HepG2 (cell line): ENCODE measurements at regions not wholly inside any gene's neighbourhood (a gene's known extent, or its start where the extent isn't known, plus 50 kb on each side); places are given as distances from the start of the nearest gene placed in this dataset.

Experiments used
- ATAC-seq: fragments of 200-7000 bp; cut with Tn5 transposase; 3 replicates; pipeline ENCODE4 v1.9.1; 2020; ENCODE audit warnings: mild to moderate bottlenecking, moderate library complexity
- BruUV-seq: library from RNA; stranded (reverse); fragments of 400-500 nt; replicated peaks from 2 replicates; lab custom pipeline; 2021; lab: Mats Ljungman, UMichigan
- CTCF ChIA-PET: fragments of 300-600 bp; formaldehyde crosslinking; extraction: SDS; loops from one replicate; lab custom pipeline; 2021; ENCODE audit warnings: low total read pairs, inconsistent platforms, low intra/inter-chr PET ratio; lab: Yijun Ruan, JAX
- POLR2A ChIA-PET: fragments of 350-600 bp; sonication (Branson Sonifier 250); formaldehyde crosslinking; loops from one replicate; lab custom pipeline; 2020; ENCODE audit warnings: antibody characterized with exemption, inconsistent platforms; lab: Yijun Ruan, JAX
- DNase-seq: peaks from one replicate; pipeline ENCODE4 v3.0.0-alpha.2; 2015; ENCODE audit warnings: low spot score
- FAIRE-seq: peaks from 3 replicates; lab custom pipeline; 2011; peaks lifted over from hg19 to GRCh38; lab: Jason Lieb, UNC
- H2AFZ ChIP-seq: one replicate; pipeline ENCODE4 v1.6.1; 2011; ENCODE audit warnings: low read length, inconsistent platforms
- H3K27ac ChIP-seq: fragments of 300-600 bp; 3 replicates; pipeline ENCODE4 v1.8.0; 2011; ENCODE audit warnings: mixed run types, mild to moderate bottlenecking, mixed read lengths, low read length, inconsistent platforms; ENCODE audit not compliant: insufficient read depth; ENCODE audit errors: extremely low read length
- H3K27me3 ChIP-seq, 2 experiments: fragments of 200-600 bp in 1 of 2; 2 replicates in 1 of 2; 3 replicates in 1 of 2; pipeline versions ENCODE4 v1.6.0 to v1.8.0; 2011; ENCODE audit warnings: low read length in 2 of 2, mild to moderate bottlenecking in 2 of 2, moderate library complexity in 2 of 2, inconsistent platforms in 1 of 2; ENCODE audit not compliant: insufficient read depth in 2 of 2, control insufficient read depth in 1 of 2
- H3K36me3 ChIP-seq, 2 experiments: fragments of 200-600 bp in 1 of 2; replicated peaks in 1 of 2; 2 replicates in 1 of 2; 3 replicates in 1 of 2; pipeline versions ENCODE4 v1.5.1 to v1.8.0; 2011; ENCODE audit warnings: low read length in 2 of 2, inconsistent platforms in 1 of 2; ENCODE audit not compliant: insufficient read depth in 2 of 2, control insufficient read depth in 1 of 2
- H3K4me1 ChIP-seq: 2 replicates; pipeline ENCODE4 v1.5.1; 2012; ENCODE audit warnings: low read length, inconsistent platforms; ENCODE audit not compliant: insufficient read depth
- H3K4me2 ChIP-seq: 2 replicates; pipeline ENCODE4 v1.6.0; 2011; ENCODE audit warnings: low read depth, low read length, inconsistent platforms
- H3K4me3 ChIP-seq, 3 experiments: fragments of 200-600 bp in 1 of 3; sonication (generic), shearing (Covaris generic) in 1 of 3; replicated peaks in 1 of 3; 2 replicates each; pipeline ENCODE4 v1.5.1; 2011 to 2016; ENCODE audit warnings: low read length in 3 of 3, inconsistent platforms in 2 of 3, low read depth in 2 of 3, mild to moderate bottlenecking in 2 of 3, control low read depth in 1 of 3, mixed read lengths in 1 of 3; ENCODE audit not compliant: insufficient read depth in 1 of 3
- H3K79me2 ChIP-seq: one replicate; pipeline ENCODE4 v1.6.1; 2011; ENCODE audit warnings: low read length, inconsistent platforms; ENCODE audit not compliant: insufficient read depth
- H3K9ac ChIP-seq: 2 replicates; pipeline ENCODE4 v1.6.0; 2011; ENCODE audit warnings: mild to moderate bottlenecking, low read depth, low read length, inconsistent platforms; ENCODE audit not compliant: insufficient read depth
- H3K9me3 ChIP-seq: 2 replicates; pipeline ENCODE4 v1.5.1; 2012; ENCODE audit warnings: mild to moderate bottlenecking, low read length
- H4K20me1 ChIP-seq: 2 replicates; pipeline ENCODE4 v1.6.0; 2011; ENCODE audit warnings: inconsistent platforms, mild to moderate bottlenecking, low read length, moderate library complexity; ENCODE audit not compliant: insufficient read depth
- ARNTL ChIP-seq: sonication (generic); formaldehyde crosslinking; IDR thresholded peaks from 2 replicates; pipeline ENCODE4 v1.4.0; 2020; ENCODE audit warnings: mild to moderate bottlenecking, missing genetic modification reagents
- JUNB ChIP-seq: sonication (generic); formaldehyde crosslinking; IDR thresholded peaks from 2 replicates; pipeline ENCODE4 v1.8.0; 2022; ENCODE audit warnings: missing genetic modification reagents, mild to moderate bottlenecking, borderline replicate concordance
- ZNF557 ChIP-seq: sonication (generic); formaldehyde crosslinking; IDR thresholded peaks from 2 replicates; pipeline ENCODE4 v1.4.0; 2020; ENCODE audit warnings: missing genetic modification reagents
- WGBS: methylation state at CpG from one replicate; pipeline ENCODE4 v1.1.6; 2017; ENCODE audit warnings: low lambda C conversion rate; 5-methylcytosine and 5-hydroxymethylcytosine counted together
- in situ Hi-C: cut with HindIII; loops from 2 replicates; pipeline ENCODE4 v1.10.0; 2017; ENCODE audit warnings: low pct_unique_long_range_greater_than_20kb; ENCODE audit not compliant: extremely low pct_ligation_motif_present
- intact Hi-C: fragments of 100-400 bp; cut with micrococcal nuclease; formaldehyde crosslinking; loops from one replicate; pipeline ENCODE4 v1.10.0; 2022; ENCODE audit not compliant: unreplicated experiment
- TF ChIP-seq, protein P1 (sequence below): IDR thresholded peaks from 2 replicates; pipeline ENCODE4 v1.6.1; 2016; ENCODE audit warnings: low read depth, missing genetic modification reagents, missing compliant biosample characterization

DNA sequence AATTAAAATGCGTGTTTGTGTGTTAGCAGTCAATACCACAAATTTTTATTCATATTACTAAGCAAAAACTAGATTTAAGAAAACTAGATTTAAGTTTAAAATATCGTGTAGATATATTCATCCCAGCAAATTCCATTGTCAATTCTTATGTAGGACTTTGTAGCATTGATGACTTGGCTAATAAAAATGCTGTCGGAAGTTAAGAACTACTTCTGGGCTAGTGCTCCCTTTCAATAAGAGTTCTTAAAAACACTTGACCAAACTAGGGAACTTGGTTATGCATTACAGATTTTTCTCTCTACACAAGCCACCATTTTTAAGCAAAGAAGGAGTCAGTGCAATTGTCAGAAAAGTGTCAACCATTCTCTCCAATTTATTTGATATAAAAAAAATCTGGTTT, 68.7 kb upstream of the RAD23B start:
- intact Hi-C loops = no loop called here
- no peak for ATAC-seq
- H3K79me2 ChIP-seq = no peaks in the 10 kb centered on the region

More for the DNA sequence above, 68.7 kb upstream of the RAD23B start:
- Histone ChIP-seq H3K36me3 (no peaks in the 10 kb centered on the region), H3K4me2 (no peak overlapping the region), H2AFZ (no peak overlapping the region), H3K9me3 (no peaks in the 10 kb centered on the region), H3K27me3 (no peaks in the 10 kb centered on the region), H3K27ac (no peak overlapping the region)
- in situ Hi-C loops = no loop called here
- BruUV-seq = no TSS peak
- FAIRE-seq (no peak), DNase-seq (no peak)
- ChIA-PET POLR2A (no interaction called here), CTCF (no interaction called here)
- WGBS = 85% methylated on average over 3 of the region's 3 CpGs
- TF ChIP-seq ARNTL = no peak
- TF ChIP-seq JUNB = no peak
- TF ChIP-seq ZNF557 (CRISPR knock-in tag) = no peak
- TF ChIP-seq, protein P1, sequence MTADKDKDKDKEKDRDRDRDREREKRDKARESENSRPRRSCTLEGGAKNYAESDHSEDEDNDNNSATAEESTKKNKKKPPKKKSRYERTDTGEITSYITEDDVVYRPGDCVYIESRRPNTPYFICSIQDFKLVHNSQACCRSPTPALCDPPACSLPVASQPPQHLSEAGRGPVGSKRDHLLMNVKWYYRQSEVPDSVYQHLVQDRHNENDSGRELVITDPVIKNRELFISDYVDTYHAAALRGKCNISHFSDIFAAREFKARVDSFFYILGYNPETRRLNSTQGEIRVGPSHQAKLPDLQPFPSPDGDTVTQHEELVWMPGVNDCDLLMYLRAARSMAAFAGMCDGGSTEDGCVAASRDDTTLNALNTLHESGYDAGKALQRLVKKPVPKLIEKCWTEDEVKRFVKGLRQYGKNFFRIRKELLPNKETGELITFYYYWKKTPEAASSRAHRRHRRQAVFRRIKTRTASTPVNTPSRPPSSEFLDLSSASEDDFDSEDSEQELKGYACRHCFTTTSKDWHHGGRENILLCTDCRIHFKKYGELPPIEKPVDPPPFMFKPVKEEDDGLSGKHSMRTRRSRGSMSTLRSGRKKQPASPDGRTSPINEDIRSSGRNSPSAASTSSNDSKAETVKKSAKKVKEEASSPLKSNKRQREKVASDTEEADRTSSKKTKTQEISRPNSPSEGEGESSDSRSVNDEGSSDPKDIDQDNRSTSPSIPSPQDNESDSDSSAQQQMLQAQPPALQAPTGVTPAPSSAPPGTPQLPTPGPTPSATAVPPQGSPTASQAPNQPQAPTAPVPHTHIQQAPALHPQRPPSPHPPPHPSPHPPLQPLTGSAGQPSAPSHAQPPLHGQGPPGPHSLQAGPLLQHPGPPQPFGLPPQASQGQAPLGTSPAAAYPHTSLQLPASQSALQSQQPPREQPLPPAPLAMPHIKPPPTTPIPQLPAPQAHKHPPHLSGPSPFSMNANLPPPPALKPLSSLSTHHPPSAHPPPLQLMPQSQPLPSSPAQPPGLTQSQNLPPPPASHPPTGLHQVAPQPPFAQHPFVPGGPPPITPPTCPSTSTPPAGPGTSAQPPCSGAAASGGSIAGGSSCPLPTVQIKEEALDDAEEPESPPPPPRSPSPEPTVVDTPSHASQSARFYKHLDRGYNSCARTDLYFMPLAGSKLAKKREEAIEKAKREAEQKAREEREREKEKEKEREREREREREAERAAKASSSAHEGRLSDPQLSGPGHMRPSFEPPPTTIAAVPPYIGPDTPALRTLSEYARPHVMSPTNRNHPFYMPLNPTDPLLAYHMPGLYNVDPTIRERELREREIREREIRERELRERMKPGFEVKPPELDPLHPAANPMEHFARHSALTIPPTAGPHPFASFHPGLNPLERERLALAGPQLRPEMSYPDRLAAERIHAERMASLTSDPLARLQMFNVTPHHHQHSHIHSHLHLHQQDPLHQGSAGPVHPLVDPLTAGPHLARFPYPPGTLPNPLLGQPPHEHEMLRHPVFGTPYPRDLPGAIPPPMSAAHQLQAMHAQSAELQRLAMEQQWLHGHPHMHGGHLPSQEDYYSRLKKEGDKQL (CRISPR knock-in tag) = no peak
- TF ChIP-seq, all 625 proteins: peak for 0
- H3K4me3 ChIP-seq = no peak overlapping the region
- H4K20me1 ChIP-seq = no peaks in the 10 kb centered on the region
- no peak overlapping the region for H3K9ac ChIP-seq
- H3K4me1 ChIP-seq = peaks cover 28% of the 10 kb centered on the region
